Left hindlimb (tissue), 1 donor: ENCODE measurements at regions not wholly inside any gene's neighbourhood (a gene's known extent, or its start where the extent isn't known, plus 50 kb on each side); places are given as distances from the start of the nearest gene placed in this dataset.
"Not testable (repeated sequence)": the region's sequence is repeated elsewhere in the genome, so short reads cannot be mapped to it uniquely, and the experiment has no call there.

Experiments
- DNase-seq: peaks from one replicate; pipeline ENCODE4 v3.0.0-alpha.2; 2018

DNA sequence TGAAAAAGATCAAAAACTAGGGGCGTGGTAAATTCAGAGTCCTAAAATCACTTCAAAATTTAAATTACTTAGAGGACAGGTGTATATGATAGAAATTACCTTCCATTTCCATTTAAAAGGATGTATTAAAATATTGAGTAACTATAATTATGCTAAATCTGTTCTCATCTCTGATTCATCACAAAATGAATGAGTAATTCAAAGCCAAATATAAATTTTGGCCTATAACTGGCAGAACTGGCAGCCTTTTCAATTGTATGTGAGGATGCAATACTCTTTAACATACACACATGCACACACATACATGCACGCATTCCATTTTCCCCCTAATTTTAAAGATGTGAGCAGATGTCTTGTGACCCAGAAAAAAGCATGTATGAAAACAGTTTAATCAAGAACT is 194.6 kb downstream of the EPM2A start:
- DNase-seq: no peak

DNA sequence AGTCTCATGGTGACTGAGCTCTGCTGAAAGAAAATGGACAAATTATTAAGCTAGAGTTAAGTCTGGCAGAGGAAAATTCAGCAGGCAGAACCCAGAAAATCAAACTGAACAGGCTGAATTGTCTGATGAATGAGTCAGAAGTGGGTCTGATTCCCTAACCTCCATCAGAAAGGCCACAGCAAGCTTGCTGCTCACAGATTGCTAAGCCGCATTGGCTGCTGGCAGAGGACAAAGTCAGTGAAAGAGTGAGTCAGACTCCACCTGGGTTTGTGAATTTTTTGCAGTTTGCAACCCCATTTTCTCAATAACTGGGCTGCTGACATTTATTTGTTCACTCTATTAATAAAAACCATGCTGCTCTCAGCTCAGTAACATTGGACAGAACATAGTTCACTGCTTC is 191.3 kb downstream of the EPM2A start:
- DNase-seq: no peak

DNA sequence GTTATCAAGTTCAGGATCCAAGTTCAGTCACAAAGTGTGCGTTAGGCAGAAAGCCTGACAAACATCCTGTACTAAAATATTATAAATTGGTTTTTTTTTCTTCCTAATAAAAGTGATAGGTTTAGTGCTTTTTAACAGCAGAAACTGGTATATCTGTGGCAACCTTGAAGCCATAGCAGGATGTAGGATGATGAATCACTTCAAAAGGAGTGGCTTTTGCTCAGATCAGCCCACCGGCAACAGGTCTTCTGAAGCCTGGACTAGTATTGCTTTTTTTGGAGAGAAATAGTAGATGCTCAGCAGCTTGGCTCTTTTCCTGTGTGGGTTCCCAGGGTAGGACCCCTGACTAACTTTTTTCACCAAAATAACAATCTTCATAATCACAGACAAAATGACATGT is 190.8 kb downstream of the EPM2A start:
- DNase-seq: no peak

DNA sequence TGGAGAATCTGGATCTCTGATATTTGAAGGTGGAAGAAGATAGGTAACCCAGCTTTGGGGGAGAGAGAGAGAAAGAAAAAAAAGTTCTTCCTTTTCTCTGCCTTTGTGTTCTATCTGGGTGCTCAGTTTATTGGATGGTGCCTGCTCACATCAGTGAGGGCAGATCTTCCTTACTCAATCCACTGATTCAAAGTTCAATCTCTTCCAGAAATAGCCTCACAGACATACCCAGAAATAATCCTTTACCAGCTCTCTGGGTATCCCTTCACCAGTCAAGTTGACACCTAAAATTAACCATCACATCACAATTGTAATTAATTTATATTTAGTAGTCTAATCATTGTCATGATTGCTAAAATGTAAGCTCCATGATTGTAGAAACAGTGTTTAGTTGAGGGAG is 189.1 kb downstream of the EPM2A start:
- no peak for DNase-seq

DNA sequence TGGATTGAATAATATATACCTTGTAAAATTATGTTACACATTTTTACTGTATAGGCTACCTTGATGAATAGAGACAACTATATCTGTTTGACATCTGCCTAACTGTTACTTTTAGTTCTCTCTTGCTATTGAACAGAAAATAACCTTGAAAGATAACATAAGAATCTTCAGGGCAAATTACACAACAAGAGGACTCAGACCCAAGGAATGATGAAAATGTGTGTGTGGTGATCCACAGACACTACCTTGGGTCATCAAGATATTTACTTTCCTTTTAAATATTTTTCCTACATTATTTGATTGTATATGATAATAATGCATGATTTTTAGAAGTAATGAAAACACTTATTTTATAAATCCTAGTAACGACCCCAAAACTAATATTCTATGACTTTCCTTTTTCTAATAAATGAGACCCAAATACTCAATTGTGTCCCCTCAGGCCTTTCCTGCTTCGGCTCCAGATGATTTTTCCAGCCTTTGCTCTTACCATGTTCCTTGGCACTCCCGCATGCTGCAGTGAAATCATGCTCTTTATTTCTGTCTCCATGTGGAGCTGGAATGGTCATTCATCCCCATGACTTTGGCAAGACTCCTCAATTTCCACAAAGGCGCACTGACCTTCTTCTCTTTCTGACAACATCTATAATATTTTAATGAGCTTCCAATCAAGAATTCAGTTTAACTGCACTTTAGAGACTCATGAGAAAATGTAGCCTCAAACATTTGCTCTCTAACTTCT is 187.6 kb downstream of the EPM2A start:
- peak; percentile 41 for DNase-seq

GRCh38 chr6:145548933-145549648 is 186.2 kb downstream of the EPM2A start:
- no peak for DNase-seq

GRCh38 chr6:145551164-145551563 is 184.2 kb downstream of the EPM2A start:
- DNase-seq: no peak

DNA sequence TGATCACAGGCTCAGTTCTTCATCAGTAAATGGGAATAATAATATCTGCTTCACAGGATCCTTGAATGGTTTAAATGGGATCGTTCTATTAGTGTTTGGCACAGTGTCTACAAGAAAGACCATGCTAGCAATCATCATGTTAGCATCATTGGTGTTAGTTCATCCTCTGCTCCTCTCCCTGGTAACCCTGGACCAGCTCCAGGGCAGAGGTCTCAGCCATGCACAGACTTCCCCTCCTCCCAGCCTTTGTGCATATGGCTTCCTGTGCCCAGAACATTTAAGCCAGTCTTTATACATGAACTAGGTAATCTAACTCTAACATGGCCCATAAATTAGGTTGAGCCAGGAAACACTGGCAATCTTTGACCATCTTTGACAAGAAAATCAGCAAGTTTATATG is 180.2 kb downstream of the EPM2A start:
- DNase-seq: no peak

DNA sequence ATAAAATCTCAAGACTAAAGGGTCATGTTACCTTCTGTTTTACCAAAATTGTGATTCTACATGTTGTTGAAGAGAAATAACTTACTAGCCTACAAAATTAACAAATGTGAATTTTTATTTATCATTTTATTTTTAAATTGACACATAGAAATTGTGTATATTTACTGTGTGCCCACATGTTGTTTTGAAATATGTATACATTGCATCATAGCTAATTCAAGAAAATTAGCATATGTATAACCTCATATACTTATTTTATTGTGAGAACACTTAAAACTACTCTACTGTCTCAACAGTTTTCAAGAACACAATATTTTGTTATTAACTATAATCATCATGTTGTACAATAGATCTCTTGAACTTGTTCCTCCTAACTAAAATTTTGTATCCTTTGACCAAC is 177.8 kb downstream of the EPM2A start:
- no peak for DNase-seq

GRCh38 chr6:145559836-145560235 is 175.5 kb downstream of the EPM2A start:
- no peak for DNase-seq

DNA sequence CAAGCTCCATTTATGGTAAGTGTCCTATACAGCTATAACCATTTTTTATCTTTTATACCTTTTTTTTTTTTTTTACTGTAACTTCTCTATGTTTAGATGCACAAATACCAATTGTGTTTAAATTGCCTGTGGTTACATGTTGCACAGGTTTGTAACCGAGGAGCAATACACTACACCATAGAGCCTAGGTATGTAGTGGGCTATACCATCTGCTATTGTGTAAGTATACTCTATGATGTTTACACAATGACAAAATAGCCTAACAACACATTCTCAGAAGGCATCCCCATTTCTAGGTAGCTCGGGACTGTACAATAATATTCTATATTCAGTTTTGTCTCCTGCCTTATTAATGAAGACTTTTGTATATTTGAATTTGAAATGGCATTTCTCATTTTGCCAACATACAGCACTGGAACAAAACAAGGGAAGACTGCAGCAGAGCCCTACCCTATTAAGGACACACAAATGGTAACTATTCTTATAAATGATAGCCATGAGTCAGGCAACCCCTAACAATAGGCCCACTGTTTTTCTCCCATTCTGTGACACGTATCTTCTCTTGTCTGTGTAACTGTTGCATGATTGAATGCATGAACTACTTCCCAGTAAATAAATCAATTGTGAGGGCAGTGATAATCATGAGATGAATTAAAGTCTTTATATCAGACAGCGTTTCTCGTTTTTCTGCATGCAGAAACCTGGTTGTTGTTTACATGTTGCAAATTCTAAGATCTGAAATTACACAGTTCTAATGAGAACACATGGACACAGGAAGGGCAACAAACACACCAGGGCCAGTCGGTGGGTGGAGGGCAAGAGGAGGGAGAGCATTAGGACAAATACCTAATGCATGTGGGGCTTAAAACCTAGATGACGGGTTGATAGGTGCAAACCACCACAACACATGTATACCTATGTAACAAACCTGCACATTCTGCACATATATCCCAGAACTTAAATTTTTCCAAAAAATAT is 173.9 kb downstream of the EPM2A start:
- no peak for DNase-seq

GRCh38 chr6:145562771-145563615 is 172.3 kb downstream of the EPM2A start:
- DNase-seq: no peak

DNA sequence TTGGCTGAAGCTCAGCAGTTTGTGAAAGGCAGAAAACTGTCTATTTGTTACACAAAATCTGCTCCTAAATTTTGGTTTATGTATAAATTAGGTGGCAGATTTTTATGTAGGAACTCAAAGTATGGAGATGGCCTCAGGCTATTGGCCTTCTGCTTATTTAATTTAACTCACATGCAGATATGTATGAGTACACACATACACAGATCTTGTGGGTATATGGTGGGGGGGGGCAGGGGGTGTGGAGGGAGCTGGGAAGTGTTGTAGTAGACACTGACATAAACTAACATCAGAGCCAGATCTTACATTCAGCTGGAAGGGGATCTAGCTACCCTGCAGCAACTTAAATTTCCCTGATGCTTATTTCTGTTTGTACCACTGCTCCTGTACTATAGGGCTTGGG is 170.8 kb downstream of the EPM2A start:
- no peak for DNase-seq

- no peak for DNase-seq
Measured at GRCh38 chr6:145567684-145568252, 167.6 kb downstream of the EPM2A start.

DNA sequence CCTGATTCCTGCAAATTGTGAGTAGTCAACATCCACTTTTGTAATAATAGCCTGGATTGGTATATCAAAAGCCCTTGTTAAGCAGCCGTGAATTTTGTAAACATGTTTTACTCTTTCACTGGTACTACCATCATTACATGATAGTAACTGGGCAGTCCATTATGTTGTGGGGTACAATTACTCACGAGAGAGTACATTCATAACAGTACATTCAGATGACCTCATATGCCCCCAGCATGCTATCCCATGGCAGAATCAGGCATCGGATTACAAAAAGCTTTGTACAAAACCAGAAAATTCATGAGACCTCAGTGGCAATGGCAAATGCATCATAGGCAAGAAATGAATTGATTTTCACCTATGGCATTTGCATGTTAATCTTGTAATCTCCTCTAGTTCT is 166.2 kb downstream of the EPM2A start:
- DNase-seq: no peak

DNA sequence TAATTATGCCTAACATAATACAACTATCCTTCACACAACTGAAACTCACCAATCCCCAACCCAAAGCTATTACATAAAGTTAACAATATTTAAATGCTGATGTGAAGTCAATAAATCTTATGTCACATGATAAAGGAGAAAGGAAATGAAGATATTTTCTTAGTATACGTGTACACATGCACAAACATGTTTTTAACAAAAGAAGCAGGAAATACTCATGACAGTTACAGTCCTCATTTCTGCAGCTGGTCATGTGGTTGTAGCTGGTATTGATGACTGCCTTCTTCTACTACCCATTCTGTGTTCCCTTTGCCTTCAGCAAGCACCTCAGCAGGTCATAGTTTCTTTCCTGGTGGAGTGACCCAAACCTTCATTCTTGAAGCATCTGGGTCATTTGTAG is 165.0 kb downstream of the EPM2A start:
- DNase-seq: not testable (repeated sequence)

DNA sequence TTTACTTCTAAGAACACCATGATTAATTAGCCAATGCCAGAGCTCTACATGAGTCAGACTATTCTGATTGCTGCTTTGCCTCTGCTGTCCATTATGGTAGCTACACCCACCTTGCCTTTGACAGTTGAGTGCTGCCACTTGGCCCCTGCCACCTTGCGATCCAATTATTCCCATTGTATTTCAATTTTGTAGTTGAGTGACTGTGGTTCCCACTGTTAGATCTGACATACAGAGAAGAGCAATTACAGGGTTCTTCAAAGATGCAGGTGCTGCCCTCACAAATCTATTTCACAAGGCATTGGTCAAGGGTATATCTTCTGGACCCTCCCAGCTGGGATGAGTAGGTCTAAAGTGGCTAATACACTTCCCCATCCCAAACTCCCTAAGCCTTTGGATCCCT is 161.1 kb downstream of the EPM2A start:
- DNase-seq: not testable (repeated sequence)
